Colon (tissue), 2 donors: ENCODE measurements at regions not wholly inside any gene's neighbourhood (a gene's known extent, or its start where the extent isn't known, plus 50 kb on each side); places are given as distances from the start of the nearest gene placed in this dataset.

Experiments used
- FAIRE-seq: peaks from 2 replicates; lab custom pipeline; 2012; peaks lifted over from hg19 to GRCh38; lab: Jason Lieb, UNC
- donor health status: control.
- donor health status: control.

DNA sequence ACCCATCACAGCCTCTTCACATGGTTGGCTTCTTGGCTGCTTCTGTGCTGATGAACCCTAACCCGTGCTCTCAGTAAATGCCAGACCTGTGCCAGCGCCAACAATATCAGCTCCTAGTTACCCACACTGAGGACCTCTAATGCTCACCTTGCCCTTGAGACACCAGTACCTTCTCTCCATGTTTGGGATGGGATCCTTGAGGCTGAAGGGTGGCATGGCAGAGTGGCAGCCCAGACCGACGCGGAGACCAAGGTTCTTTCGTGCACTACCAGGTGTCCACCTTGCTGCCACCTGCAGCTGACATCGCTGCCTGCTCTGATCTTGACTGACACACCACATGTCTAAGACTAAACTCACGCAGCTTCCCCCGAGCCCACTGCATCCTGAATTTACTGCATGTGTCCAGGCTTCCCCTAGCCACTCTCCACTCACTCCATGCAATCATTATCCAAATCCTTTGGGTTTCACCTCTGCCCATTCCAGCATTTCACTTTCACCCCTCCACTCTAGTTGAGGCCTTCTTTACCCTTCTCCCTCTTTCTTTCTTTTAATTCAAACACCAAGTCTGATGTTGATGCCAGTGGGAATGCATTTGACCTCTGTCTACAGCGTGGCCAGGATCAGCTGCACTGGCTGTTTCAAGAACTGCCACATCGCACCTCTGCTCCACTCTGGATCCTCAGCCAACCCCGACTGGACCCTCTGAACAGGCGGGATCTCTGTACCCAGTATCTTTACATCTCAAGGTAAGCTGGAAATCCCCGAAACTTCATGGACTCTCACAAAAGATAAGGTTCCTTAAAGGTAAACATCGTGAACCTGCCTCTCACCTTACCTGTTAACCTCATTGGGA, 294.9 kb downstream of the GLRX3 start:
- FAIRE-seq = no peak

GRCh38 chr10:130432271-130432670, 296.1 kb downstream of the GLRX3 start:
- FAIRE-seq = no peak

DNA sequence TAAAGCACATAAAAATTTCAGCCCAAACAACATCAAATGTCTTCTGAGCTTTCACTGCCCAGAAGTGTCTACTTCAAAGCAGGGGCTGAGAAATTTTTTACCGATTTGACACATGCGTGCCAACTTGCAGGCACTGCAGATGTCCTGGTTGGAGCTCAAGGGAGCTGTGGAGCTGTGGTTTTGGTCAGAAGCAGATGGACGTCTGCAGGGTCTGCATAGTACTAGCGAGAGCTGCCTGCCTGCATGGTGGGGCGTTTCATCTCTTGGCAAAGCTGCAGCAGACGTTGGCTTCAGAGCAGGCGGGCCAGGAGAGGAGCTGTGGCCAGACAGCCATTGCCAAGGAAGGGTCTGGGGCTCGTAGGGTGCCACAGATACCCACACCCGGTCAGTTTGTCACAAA, 296.7 kb downstream of the GLRX3 start:
- FAIRE-seq = no peak

GRCh38 chr10:130434446-130435385, 298.5 kb downstream of the GLRX3 start:
- no peak for FAIRE-seq

DNA sequence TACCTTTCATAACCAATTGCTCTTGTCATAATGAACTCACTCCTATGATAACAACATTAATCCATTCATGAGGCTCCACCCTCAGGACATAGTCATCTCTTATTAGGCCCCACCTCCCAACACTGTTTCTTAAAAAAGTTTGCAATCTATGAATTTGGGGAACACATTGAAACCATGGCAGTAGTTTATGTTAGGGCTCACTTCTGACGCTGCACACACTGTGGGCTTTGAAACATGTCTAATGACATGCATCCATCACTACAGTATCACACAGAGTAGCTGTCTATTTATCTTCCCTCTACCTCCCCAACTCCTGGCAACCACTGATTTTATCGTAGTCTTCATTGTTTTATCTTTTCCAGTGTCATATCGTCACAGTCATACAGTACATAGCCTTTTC, 299.8 kb downstream of the GLRX3 start:
- FAIRE-seq = no peak

DNA sequence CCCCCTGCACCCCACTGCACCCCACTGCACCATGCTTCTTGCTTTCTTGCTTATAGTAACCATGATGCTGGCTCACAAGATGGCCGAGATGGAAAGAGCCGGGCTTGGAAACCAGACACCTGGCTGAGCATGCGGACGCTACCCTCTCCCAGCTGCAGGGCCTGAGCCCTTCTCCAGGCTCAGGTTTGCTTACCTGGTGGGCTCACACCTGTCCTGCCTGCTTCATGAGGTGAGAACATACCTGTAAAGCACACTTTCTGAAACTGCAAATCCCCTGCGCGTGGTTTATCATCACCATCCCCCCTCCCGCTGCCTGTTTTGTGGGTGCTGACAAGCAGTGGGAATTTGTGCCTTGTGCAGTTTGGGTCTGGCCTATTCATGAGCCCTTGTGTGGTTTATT, 302.7 kb downstream of the GLRX3 start:
- no peak for FAIRE-seq

DNA sequence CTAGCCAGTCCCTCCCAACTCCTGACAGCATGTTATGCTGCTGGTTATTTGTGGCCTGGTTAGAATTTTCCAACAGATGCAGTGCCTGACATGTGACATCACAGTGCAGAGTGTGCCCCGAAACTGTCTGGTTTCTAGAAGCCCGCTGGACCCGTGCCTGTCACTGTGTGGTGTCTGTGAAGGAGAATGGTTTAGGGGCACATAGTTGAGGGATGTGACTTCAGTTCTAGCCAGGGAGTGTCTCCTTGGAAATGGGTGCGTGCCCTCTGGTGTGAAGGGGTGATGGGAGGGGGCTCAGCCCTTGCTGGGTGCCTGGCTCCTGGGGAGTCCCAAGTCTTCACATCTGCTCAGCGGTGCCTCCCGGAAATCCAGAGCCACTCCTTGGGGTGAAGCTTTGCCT, 303.6 kb downstream of the GLRX3 start:
- FAIRE-seq = no peak

DNA sequence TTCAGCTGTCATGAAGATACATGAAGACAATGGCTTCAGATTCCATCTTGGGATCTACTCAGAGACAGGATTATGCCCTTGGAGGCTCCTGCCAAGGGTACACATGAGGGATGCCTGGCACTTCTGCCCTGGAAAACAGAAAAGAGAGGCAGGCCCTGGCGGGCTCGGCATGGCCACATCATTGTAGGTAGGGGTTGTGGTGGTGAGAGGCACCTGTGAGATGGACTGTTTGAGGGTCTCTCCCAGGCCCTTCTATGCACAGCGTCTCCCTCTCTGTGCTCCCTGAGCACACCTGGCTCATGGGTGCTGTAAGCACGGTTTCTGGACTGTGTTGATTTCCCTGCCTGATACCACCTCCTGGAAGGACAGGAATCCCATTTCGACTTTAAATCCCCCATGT, 304.3 kb downstream of the GLRX3 start:
- no peak for FAIRE-seq

GRCh38 chr10:130440971-130441370, 304.8 kb downstream of the GLRX3 start:
- no peak for FAIRE-seq

DNA sequence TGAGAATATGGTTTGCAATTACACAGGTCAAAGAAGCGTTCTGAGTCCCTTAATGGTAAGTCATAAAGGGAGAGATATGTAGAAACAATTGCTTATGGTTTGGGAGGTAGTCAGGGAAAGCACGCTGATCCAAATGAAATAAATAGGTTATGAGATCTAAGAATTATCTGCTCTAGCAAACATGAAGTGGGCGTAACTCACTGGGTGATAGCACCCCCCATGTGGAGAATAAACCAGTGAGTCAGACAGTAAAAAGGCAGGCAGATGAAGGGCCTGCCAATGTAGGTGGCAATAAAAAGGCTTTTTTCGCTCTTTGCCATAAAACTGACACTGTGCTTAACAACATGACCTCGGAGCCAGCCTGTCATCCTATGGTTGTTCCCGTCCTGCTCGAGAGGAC, 306.9 kb downstream of the GLRX3 start:
- FAIRE-seq = no peak

GRCh38 chr10:130453036-130453720, 317.0 kb downstream of the GLRX3 start:
- FAIRE-seq = no peak

DNA sequence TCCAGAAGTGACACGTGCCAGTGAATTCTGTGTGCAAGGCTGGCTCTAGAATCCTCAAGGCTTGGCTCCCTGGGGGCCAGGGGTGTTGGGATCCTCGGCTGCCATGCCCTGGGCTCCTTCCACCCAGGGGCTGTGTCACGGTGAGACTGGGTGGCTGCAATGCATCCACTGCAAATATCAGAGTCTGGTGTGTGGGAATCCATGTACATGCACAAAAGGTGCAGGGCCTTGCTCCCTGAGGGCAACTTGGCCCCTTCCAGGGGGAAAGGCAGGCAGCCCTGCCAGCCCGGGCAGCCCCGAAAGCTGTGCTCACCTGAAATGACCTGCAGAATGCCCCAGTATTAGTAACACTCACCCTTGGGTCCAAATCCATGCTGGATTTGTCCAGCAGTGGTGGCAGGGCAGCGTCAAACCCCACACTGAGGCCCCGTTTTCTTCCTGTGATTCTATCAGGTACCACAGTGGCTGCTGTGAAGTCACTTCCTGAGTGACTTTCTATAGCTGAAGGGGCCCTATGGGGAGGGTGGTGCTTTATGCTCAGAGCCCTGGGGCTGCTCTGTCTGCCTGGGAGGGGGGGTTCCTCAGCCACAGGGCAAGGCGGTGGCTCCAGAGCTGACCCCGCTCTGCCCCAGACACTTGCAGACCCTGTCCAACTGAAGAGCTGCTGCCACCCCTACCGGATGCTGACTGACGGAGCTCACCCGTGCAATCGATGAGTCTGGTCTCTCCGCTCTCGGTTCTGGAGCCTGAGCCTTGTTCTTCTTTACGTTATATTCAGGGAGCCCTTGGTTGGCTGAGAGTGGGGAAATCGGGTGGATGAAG, 317.7 kb downstream of the GLRX3 start:
- FAIRE-seq = no peak

- no peak for FAIRE-seq
Measured at GRCh38 chr10:130454543-130455000, 318.4 kb downstream of the GLRX3 start.

DNA sequence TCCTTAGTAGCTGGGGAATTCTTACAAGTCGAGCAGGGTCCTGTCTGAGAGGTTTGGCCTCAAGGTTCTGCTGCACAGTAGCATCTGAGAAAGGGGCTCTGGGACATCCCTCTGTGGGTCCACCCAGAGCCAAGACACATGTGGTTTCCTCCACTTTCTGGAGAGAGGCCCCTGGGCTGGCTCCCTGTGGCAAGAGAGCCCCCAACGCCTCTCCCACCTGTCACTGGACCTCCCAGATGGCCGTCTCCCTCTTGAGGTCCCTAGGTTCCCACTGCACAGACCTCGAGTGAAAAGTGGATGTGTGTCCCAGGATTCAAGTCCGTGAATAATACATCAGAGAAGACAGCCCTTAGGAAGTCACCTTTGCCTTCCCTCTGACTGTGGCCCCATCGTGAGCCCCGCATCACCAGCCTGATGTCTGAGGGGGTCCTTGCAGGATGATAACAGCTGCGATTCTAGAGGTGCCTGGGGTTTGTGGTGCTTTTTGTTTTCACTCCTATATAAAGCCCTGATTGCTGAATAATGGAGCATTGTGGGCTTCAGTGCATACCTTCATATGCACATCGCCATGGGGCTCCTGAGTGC, 319.0 kb downstream of the GLRX3 start:
- FAIRE-seq = no peak

DNA sequence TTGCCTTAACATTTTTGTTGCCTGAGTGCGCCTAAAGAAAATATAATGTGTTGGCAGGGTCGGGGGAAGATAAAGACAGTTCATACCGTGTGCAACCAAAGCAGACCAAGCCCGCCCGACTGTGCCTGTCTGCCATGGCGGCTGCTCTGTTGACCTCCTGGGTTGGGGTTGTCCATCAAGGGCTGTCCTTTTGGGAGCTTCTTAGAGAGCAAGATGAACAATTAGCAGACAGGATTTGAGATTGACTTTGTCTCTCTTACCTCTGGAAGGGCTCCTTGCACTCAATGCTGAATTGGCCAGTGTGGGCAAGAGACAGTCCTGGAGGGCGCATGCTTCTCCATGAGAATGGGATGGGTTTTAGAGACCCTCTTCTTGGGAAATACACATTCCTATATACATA, 319.6 kb downstream of the GLRX3 start:
- FAIRE-seq = no peak

DNA sequence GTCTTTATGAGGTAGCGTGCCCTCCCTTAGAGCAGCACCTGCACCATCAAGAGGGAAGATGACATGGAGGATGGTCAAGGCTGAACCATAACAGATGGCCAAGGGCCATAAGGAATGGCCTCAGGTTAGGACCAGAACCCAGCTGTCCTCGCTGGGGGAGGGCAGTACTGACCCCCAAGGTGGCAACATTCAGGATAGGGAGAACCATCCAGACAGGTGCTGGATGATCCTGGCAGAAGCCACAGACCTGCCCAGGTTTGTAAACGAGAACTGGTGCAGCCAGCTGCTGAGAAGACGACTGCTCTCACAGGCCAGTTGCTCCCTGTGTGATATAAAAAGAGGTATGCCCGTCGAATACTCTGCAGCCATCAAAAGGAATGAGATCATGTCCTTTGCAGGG, 320.4 kb downstream of the GLRX3 start:
- FAIRE-seq = no peak

GRCh38 chr10:130458509-130458908, 322.3 kb downstream of the GLRX3 start:
- no peak for FAIRE-seq

- no peak for FAIRE-seq
Measured at GRCh38 chr10:130459011-130459410, 322.8 kb downstream of the GLRX3 start.

GRCh38 chr10:130459851-130460490, 323.8 kb downstream of the GLRX3 start:
- no peak for FAIRE-seq

DNA sequence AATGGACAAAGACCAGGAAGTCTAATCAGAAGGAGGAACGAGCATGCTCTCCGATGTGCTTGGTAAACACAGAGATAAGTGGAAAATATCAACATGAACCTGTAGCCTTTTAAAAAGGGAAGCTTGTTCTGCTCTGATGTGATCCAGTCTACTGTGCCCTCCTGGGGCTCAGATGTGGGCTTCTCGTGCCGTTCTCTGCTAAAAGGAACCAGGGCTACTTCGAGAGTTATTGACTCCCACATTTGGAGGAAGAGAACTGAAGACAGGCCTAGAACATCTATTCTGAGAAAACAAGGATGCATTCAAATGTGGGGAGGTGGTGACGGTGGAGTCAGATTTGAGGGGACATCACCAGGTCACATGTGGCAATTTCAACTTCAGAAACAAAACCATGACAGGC, 325.4 kb downstream of the GLRX3 start:
- no peak for FAIRE-seq
